ENCODE measurements at regions not wholly inside any gene's neighbourhood (a gene's known extent, or its start where the extent isn't known, plus 50 kb on each side); places are given as distances from the start of the nearest gene placed in this dataset.

DNA sequence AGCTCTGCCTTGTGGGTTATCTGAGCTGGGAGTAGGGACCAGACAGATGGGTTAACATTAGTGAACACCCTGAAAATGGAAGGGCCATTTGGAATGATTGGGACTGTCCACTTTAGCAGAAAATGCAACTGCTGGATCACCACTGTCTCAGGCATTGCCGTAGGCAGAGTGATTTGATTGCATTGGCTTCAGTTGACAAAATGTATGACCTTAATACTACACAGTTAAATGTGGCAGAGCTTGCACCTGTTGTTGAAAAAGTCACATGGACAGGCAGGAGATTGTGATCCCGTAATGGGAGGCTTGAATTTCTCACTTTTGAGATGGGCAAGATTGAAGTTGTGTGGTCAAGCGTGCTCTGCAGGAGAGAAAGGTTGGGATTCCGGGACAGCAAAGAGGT lies 166.5 kb upstream of the PUDP start:
- TF ChIP-seq, protein P1, sequence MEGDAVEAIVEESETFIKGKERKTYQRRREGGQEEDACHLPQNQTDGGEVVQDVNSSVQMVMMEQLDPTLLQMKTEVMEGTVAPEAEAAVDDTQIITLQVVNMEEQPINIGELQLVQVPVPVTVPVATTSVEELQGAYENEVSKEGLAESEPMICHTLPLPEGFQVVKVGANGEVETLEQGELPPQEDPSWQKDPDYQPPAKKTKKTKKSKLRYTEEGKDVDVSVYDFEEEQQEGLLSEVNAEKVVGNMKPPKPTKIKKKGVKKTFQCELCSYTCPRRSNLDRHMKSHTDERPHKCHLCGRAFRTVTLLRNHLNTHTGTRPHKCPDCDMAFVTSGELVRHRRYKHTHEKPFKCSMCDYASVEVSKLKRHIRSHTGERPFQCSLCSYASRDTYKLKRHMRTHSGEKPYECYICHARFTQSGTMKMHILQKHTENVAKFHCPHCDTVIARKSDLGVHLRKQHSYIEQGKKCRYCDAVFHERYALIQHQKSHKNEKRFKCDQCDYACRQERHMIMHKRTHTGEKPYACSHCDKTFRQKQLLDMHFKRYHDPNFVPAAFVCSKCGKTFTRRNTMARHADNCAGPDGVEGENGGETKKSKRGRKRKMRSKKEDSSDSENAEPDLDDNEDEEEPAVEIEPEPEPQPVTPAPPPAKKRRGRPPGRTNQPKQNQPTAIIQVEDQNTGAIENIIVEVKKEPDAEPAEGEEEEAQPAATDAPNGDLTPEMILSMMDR (IDR thresholded peaks at IDR 0.05; ENCODE audit: insufficient read depth, low read length): no peak
- TF ChIP-seq, protein P2, sequence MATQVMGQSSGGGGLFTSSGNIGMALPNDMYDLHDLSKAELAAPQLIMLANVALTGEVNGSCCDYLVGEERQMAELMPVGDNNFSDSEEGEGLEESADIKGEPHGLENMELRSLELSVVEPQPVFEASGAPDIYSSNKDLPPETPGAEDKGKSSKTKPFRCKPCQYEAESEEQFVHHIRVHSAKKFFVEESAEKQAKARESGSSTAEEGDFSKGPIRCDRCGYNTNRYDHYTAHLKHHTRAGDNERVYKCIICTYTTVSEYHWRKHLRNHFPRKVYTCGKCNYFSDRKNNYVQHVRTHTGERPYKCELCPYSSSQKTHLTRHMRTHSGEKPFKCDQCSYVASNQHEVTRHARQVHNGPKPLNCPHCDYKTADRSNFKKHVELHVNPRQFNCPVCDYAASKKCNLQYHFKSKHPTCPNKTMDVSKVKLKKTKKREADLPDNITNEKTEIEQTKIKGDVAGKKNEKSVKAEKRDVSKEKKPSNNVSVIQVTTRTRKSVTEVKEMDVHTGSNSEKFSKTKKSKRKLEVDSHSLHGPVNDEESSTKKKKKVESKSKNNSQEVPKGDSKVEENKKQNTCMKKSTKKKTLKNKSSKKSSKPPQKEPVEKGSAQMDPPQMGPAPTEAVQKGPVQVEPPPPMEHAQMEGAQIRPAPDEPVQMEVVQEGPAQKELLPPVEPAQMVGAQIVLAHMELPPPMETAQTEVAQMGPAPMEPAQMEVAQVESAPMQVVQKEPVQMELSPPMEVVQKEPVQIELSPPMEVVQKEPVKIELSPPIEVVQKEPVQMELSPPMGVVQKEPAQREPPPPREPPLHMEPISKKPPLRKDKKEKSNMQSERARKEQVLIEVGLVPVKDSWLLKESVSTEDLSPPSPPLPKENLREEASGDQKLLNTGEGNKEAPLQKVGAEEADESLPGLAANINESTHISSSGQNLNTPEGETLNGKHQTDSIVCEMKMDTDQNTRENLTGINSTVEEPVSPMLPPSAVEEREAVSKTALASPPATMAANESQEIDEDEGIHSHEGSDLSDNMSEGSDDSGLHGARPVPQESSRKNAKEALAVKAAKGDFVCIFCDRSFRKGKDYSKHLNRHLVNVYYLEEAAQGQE (IDR thresholded peaks at IDR 0.05; ENCODE audit: insufficient replicate concordance, low read depth): no peak
- no peak for TF ChIP-seq POLR2AphosphoS5 (IDR thresholded peaks at IDR 0.05; ENCODE audit: low read depth)
- no peak for TF ChIP-seq GABPA (IDR thresholded peaks at IDR 0.05; ENCODE audit: low read depth)
